ENCODE measurements at regions not wholly inside any gene's neighbourhood (a gene's known extent, or its start where the extent isn't known, plus 50 kb on each side); places are given as distances from the start of the nearest gene placed in this dataset.

- no peak overlapping the region for H3K4me3 Mint-ChIP-seq
- H3K79me2 ChIP-seq (ENCODE audit: insufficient read depth, low read length), result no peaks in the 10 kb centered on the region
- H3K36me3 Mint-ChIP-seq (ENCODE audit: insufficient read depth in 1 of 3, low read depth in 3 of 3), result peaks cover 0 to 2% (median 0%) of the 10 kb centered on the region in 3 experiments; a peak in 2 of 7 replicates
Measured at GRCh38 chr3:109864452-109864851, 527.1 kb upstream of the DPPA4 start.

More at GRCh38 chr3:109864452-109864851, 527.1 kb upstream of the DPPA4 start:
- H2BK120ac ChIP-seq (ENCODE audit: low read depth, low read length, poor library complexity, severe bottlenecking), result no peak overlapping the region
- H3K4ac ChIP-seq (ENCODE audit: low read depth, low read length), result no peak overlapping the region
- H2AK5ac ChIP-seq (ENCODE audit: insufficient read length, low read length), result no peak overlapping the region
- H3K27me3 ChIP-seq (ENCODE audit: insufficient read depth, low read length), result no peaks in the 10 kb centered on the region
- no peaks in the 10 kb centered on the region for H3K23me2 ChIP-seq (ENCODE audit: insufficient read length, low read depth, low read length, poor library complexity, severe bottlenecking)
- H3K27ac ChIP-seq (ENCODE audit: insufficient read length, low read depth, low read length), result no peak overlapping the region
- no peaks in the 10 kb centered on the region; the same call in 1 of the 2 replicates for H3K4me1 ChIP-seq (ENCODE audit: insufficient read depth, low read length)
- H2AFZ ChIP-seq (ENCODE audit: low read length), result no peak overlapping the region
- H3K9me3 ChIP-seq (ENCODE audit: control insufficient read depth, low read depth, low read length), result no peaks in the 10 kb centered on the region
- no peak overlapping the region for H2BK12ac ChIP-seq (ENCODE audit: insufficient read length, low read depth, low read length)
- H2BK15ac ChIP-seq (ENCODE audit: low read depth, low read length), result no peak overlapping the region
- no peak for TF ChIP-seq CTCF (conservative IDR thresholded peaks at IDR 0.05)
- Mint-ChIP-seq H3K27ac (peak overlapping the region; percentile 16 to 80 (median 72); a peak in 4 of 7 replicates), H3K4me1 (peaks cover 12 to 17% of the 10 kb centered on the region in 2 experiments), H3K9me3 (peaks cover 0 to 5% of the 10 kb centered on the region in 2 experiments; a peak in 3 of 5 replicates), H3K27me3 (ENCODE audit: low read depth) (no peaks in the 10 kb centered on the region)
- H3K18ac ChIP-seq (ENCODE audit: insufficient read length, low read depth, low read length), result no peak overlapping the region
- H3K79me1 ChIP-seq (ENCODE audit: insufficient read depth, low read depth, low read length, poor library complexity, severe bottlenecking), result no peaks in the 10 kb centered on the region
- H2BK5ac ChIP-seq (ENCODE audit: insufficient read length, low read length), result no peak overlapping the region
- no peak overlapping the region for H4K91ac ChIP-seq (ENCODE audit: insufficient read length, low read depth, low read length)
- H3K9ac ChIP-seq (ENCODE audit: extremely low read depth, insufficient read length, low read length), result no peak overlapping the region
- no peak for DNase-seq
- H4K5ac ChIP-seq (ENCODE audit: insufficient read length, low read depth, low read length), result no peak overlapping the region
- no peak overlapping the region for H3K56ac ChIP-seq (ENCODE audit: insufficient read length, low read depth, low read length)
- H4K20me1 ChIP-seq (ENCODE audit: control insufficient read depth, insufficient read depth, insufficient read length), result no peaks in the 10 kb centered on the region
- H3K23ac ChIP-seq (ENCODE audit: insufficient read length, low read depth, low read length), result no peak overlapping the region
- H4K8ac ChIP-seq (replicated peaks; ENCODE audit: insufficient read length, low read depth, low read length), result no peak overlapping the region
- no peak overlapping the region for H3K14ac ChIP-seq (ENCODE audit: insufficient read depth, low read length)
- no peak overlapping the region for H3K4me2 ChIP-seq (ENCODE audit: insufficient read depth, insufficient read length, low read length)
- H2BK20ac ChIP-seq (ENCODE audit: low read depth, low read length, poor library complexity, severe bottlenecking), result no peak overlapping the region
- no peak overlapping the region for H3T11ph ChIP-seq (ENCODE audit: low read length)

Measured in H9 (cell line).